ENCODE measurements at regions not wholly inside any gene's neighbourhood (a gene's known extent, or its start where the extent isn't known, plus 50 kb on each side); places are given as distances from the start of the nearest gene placed in this dataset.

DNA sequence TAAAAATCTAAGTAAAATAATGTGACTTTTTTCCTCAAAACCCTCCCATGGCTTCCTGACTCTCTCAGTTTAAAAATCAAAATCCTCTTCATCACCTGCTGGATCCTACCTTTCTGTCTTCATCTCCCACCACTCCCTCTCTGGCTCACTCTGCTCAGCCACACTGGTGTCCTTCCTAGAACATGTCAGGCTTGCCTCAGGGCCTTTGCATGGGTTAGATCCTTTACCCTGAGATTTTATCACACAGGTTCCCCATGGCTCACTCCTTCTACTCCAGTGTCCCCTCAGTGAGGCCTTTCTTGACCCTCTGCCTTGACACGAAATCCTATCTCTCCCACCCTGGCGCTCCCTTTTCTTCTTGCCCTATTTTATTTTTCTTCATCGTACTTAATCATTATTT lies 141.8 kb downstream of the RPL22L1 start:
- no peak for DNase-seq

DNA sequence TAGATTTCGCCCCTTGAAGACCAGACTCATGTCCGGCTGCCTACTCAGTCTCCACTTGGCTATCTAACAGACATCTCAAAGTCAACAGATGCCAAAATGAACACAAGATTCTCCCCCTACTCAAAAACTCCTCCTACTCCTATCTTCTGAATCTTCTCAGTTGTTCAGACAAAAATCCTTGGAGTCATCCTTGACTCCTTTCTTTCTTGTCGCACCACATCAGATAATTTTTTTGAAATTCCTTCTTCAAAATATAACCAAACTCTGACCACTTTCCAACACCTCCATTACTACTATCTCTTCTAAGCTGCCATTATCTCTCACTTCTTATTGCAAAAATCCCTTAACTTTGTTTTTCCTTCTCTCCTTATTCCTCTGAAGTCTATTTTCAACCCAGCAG lies 141.9 kb upstream of the SLC7A14 start:
- no peak for DNase-seq

DNA sequence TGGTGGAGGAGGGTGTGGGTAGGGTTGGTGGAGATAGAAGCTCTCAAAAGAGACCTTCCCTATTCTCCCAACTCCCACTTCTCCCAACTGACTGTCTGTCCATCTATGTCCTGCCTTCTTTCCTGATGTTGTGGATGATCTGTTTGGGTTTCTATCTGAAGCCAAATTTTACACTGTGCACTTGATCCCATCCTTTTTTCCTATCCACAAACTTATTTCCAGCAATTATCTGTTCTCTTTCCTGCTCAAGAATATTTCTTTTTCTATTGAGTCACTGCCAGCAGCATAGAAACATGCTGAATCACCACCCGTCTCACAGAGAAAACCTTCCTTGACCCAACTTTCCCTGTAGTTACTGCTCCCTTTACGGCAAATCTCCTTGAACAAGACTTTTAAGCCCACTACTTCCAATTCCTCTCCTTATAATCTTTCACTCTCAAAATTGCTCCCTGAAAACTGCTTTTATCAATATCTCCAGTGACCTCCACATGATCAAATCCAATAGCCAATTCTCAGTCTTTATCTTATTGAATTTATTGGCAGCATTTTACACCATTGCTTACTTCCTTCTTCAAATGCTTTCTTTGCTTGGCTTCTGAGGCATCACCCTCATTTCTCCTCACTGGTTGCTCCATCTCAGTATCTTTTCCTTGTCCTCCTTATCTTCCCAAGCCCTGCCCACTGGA lies 141.2 kb upstream of the SLC7A14 start:
- DNase-seq, result no peak

DNA sequence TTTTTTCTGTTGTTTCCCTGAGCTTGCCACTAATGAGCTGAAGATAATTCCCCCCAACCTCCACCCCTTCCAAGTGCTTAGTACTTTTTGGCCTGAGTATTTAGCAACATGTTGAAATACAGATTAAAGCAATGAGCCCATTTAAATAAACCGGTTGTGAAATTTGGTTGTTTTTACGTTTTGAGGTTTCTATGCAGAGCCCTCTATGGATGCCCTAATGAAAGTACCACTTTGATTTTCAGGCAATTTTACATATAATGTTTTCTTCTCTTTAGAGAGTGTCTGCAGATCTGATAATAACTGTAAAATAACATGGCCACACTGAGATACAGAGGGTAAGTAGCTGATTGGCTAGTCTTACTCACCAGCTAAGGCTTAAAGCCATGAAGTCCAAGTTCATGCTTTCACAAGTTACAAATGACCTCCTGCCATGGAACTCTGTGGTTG lies 139.4 kb upstream of the SLC7A14 start:
- no peak for DNase-seq

DNA sequence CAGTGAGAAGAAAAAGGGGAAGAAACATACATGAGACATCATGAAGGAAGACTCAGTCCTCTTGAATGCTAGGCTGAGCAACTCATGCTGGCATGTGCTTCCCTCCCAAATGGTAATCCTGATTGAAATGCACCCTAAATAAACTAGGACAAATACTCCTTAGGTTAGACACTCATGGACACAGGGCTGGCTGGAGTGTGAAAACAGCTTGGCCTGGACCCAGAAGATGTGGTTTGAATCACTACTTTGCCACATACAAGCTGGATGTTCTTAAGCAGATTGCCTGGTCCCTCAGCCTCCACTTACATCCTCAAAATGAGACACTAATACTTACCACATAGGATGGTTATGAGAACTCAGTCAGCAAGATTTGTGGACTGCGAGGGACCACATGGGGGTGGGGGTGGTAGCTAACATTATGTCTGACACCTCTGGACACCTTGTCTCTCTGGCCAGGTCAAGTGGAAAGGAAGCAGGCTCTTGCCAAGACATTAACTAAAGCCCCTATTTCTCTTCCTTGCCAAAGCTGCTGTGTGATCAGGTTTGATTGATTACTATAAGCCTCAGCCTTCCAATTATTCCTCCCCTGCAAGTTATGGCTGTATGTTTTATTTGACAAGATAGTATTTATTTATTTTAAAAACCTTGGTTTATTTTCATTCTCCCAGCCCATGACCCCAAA lies 138.9 kb upstream of the SLC7A14 start:
- DNase-seq, result no peak

DNA sequence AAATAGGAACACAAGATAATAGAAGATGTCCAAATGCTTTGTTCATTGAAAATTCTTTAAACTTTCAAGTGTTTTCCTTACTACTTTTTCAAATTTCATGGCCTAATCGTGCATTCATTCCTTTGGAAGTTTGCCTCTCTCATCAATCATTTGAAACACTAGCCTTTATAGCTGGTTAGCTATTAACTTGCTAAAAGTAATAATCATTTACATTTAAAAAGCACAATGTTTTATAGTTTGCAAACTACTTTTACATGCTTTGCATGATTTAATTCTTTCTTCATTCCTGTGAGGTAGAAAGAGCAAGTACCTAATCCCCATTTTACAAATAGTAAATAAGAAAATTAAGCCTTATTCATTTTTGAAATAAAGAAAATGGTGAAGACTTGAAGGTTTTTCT lies 137.4 kb upstream of the SLC7A14 start:
- DNase-seq, result no peak

DNA sequence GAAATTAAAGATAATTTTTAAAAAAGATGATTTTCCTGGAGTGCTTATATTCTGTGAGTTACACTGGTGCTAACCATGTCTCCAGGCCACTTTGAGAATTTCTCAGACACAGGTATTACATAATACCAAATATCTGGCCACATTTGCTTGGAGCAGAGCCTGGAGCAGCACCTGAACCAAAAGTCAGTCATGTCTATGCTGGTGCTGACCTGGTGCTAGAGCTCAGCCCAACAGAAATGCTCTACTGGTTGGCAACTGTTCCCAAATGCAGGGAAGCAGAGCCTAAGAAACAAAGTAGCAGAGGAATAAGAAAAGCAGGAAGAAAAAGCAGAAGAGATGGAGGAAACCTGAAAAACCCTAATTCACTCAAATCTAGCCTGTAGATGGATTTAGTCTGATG lies 135.7 kb upstream of the SLC7A14 start:
- DNase-seq, result no peak

DNA sequence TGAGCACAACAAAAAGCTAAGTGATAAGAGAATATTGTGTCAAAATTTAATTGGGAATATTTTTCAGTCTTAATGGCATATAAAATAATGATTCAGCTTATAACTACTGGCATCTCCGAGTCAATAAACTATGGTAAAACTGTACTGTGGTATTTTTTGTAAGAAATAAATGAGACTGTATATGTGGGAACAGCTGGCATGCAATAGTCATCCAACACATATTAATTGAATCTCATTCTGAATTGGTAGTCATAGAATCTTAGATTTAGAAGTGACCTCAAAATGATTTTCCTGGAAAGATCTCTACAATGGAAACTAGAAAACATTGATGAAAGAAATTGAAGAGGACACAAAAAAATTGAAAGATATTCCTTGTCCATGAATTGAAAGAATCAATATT lies 133.4 kb upstream of the SLC7A14 start:
- no peak for DNase-seq

DNA sequence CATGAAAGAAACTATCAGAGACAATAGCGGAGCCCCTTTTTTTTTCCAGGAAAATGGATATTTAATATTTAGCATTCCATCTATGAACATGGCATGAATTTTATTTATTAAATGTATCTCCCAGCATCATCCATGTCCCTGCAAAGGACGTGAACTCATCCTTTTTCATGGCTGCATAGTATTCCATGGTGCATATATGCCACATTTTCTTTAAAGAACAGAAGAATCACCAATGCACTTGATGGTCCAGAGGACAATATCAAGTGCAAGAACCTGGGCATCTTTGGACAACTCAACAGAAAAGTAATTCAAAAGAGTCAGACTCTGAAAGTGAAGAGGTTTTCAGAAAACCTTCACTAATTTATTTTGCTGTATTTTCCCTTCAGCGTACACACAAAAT lies 133.0 kb upstream of the SLC7A14 start:
- DNase-seq, result no peak

DNA sequence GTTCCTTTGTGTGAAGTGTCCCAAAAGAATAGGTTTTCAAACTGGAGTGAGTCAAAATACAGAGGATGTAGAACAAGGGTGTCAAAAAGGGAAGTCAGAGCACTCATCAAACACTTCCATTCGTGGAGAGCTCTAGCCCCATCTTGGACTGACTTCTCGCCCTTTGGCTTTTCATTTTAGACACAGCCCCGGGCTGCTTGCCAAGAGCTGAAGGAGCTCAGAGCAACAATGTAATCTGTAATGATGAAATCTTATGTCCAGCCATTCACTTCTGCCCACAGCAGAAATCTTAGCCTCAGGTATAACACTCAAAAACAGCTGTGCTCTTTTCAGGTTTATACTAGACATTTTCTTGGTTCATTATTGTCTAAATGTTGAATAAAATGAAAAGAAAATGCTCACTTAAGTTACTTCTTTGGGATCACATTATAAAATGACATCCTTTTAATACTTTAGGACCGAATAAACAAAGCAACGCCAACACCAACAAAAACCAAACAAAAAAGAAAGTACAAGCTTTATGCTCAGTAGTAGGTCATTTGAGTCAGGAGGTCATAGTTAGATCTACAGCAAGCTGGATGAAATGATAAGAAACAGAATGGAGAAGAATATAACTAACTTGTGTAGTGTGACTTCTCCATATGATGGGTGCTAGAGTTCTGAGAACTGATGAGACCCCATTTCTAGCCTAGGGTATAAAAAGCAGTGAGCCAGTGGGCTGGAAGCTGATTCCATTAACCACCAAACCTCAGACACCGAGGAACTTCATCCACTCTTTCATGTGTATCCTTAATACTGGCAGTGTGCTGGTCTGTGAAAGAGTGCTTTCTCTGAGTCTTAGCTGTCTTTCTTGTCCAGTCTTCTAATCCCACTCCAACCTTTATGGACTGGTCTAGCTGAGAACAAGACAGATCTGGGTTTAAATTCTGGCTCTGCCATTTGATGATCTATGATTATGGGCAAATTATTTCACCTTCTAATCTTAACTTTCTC lies 131.8 kb upstream of the SLC7A14 start:
- DNase-seq, result no peak

DNA sequence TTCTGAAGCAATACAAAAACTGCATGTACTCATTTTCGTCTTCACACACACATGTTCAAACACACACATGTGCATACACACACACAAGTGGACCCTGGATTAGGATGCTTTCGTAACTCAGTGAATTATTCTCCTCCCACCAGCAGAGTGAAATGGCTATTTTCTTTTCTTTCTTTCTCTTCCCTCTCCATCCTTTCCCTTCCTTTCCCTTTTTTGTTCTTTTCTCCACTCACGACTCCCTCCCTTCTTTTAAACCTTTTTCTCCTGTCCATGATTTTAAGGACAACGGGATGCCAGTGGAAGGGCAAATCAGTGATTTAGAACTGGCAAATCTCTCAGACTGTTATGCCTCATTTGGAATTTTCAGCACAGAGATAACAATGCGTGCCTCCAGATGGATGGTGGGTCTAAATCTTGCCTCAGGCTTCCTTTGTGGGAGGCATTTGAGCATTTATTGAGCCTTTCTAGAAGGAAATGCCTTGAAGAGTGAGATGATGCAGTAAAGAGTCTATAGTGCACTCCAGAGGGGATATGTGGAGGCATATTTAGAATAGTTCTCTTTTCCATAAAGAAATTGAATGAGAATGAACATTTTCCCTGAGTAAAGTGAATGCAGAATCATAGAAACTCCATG lies 130.4 kb upstream of the SLC7A14 start:
- no peak for DNase-seq

DNA sequence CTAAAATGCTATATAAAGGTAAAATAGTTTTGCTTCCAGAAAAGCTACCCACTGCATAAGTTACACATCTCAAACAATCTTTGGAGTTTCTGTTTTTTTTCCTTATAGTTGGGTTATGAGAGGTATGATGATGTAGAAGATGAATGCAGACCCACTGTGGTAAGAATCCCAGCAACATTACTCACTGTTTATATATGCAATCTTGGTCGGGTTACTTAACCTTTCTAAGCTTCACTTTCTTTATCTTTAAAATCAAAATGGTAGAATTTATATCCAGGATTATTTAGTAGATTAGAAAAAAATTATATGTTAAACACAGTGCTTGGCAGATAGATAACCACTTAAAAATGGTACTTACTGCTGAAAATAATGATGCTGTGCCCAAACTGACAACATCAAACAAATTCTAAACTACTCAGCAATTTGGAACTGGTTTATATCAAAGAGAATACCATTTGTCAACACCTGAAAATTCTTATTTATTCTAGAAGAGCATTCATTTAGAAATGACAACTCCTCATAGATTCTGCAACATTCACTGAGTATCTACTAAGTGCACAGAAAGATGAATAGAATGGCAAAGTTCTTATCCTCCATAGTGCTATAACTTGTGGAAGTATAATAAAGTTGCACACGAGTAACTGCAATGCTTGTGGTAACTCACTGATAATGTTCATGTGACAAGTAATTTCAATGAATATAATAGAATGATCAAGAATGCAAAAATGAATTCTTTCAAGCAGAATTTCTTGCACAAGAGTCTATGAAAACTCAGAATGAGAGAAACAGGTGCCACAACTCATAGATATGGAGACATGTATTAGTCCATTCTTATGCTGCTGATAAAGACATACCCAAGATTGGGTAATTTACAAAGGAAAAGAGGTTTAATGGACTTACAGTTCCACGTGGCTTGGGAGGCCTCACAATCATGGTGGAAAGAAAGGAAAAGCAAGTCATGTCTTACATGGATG lies 129.0 kb upstream of the SLC7A14 start:
- no peak for DNase-seq

DNA sequence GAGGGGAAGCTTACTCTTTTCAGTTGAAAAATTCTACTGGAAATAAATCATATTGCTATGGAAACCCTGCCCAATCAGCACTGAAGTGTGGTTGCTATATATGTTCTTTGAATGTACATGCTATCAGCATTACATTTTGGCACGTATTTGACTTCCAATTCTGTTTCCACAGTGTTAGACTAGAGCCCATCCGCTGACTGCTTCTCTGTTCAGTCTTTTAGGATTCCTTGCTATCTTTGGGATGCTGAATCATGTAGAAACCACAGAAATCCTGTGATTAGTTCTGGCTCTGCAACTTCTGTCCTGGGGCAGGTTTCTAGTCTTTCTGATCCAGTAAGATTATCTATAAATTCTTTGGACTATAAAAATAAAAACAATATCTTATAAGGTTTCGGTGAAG lies 128.2 kb upstream of the SLC7A14 start:
- no peak for DNase-seq

DNA sequence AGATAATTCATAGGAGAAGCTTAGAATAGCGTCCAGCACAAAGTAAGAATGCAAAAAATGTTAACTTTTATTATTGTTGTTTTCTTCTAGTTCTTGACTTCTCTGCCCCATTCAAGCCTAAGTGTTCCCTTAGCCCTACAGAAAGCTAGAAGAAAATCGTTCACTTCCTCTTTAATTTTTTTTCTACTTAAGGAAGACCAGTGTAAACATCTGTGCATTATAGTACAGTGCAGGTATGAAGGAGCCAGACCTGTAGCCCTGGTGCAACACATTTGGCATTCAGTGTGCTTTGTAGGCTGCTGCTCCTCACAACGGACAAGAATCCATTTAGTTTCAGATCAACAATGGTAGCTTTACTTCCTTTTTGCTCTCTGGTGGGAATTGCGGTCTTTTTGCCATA lies 127.8 kb upstream of the SLC7A14 start:
- no peak for DNase-seq

DNA sequence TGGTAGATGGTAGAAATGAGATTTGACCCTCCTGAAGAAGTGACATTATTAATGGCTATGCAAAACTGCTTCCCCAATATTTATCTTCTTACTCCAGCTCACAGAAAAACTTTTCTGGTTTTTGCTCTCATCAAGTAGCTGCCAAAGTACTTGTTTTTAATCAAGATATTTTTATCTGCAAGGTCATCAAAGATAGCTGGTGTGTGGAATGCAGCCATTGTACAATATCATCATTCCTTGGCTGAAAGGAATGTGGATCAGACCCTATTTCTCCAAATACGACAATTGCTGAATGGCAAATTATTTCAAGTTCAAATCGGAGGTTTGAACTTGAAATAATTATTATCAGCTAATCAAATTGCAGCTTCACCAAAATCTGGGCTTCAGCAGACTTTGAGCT lies 126.9 kb upstream of the SLC7A14 start:
- no peak for DNase-seq

DNA sequence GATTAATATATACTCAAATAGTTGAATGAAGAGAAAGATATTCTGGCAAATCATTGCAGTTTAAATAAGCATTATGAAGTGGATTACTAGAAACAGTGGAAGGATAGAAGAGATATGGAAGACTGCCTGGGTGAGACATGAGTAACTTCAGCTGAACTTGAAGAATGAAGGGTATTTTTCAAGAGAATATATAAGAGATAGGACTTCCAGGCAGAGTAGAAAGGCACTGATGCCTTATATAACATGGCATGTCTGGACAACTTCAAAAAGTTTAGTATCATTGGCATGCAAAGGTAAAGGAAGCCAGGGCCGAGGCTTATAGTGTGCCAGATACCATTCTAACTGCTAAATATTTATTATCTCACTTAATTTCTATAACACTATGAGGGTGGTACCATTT lies 126.5 kb upstream of the SLC7A14 start:
- no peak for DNase-seq

DNA sequence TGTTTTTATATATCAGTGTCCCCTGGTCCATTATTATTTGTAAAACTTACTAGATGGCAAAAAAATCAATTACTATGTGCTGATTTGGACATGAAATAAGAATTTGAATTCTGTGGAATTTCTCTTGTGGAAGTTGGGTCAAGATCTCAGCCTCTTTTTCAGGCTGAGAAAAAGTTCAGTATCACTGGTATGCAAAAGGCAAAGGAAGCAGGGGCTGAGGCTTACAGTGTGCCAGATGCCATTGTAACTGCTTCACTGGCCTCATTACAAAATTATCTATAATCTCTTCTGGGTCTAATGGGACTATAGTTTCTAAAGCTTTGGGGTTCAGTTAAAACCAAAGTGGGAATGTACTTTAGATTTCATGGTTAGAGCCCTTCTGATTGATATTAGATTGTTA lies 125.9 kb upstream of the SLC7A14 start:
- no peak for DNase-seq

DNA sequence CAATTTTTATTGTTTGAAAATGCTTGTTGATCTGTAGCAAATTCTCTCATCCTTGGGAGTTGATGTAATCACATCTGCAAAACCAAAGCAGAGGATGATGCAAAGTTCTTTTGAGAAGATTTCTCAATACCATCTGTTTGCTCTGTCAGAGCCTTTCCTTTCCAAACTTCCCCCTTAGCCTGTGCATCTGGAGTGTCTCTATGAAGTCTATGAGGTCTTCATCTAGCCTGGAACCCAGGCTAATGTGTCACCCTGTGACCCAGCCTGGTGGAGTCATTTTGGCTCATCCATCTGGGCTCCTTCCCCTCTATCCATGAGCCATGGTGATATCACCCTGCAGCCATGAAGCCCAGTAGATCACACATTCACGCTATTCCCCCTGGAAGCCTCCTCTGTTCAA lies 123.2 kb upstream of the SLC7A14 start:
- no peak for DNase-seq

DNA sequence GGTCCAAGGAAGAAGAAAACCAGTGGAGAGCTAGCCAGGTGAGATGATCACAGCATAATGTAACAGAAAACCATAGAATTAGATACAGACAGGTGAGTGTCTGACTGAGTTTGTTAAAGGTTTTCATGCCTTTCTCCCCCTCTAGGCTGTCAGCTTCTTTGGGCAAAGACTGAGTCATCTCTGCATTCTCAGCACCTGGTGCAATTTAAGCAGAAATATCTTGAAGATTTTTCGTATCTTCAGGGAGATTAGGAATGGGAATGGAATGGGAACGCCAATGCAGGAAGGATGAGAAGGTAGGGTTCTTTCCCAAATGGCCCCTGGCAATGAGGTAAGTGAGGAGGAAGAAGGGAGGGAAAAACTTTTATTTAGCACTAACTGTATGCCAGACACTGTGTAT lies 122.0 kb upstream of the SLC7A14 start:
- no peak for DNase-seq

DNA sequence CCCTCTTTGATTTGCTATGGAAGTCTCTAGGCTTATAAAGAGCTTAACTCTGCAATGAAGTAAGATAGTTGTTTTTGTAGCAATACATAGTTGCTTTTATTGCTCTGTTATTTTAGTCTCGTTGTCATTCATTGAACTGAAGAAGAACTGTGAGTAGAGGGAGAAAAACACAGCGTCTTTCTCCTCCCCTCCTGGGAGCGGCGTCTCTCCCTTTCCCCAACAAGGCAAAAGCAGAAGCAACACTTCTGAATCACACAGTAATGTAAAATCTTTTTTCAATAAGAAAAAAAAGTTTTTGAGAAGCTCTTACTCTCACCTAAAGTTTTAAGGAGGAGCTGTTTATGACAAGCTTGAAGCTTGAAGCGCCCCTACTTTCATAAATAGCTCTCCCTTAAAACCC lies 119.3 kb upstream of the SLC7A14 start:
- DNase-seq, result no peak

DNA sequence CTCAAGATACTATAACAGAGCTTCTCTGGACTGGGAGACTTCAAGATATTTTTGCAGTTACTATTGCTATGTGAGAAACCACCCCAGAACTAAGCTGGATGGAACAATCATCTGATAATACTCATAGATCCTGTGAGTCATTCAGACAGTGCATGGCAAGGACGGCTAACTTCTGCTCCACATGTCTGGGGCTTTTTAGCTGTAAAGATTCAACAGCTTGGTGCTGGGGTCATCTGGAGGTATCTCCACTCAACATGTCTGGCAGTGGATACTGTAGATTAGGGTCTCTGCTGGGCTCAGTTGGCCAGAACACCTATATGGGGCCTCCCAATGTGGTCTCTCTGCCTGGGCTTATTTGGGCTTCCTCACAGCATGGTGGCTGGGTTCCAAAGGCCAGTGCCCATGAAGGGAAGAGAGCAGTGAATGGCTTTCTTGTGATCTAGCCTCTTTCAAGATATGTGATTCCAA lies 117.3 kb upstream of the SLC7A14 start:
- DNase-seq, result no peak
